H9 (cell line): ENCODE measurements at regions not wholly inside any gene's neighbourhood (a gene's known extent, or its start where the extent isn't known, plus 50 kb on each side); places are given as distances from the start of the nearest gene placed in this dataset.

Experiments used
- DNase-seq: peaks from one replicate; pipeline ENCODE4 v3.0.0-alpha.2; 2017
- H2AFZ ChIP-seq: one replicate; pipeline ENCODE4 v1.6.1; 2013; ENCODE audit warnings: mild to moderate bottlenecking, low read length, control low read depth, moderate library complexity
- H2AK5ac ChIP-seq: 2 replicates; pipeline ENCODE4 v1.6.1; 2013; ENCODE audit warnings: low read length, control low read depth, mixed read lengths; ENCODE audit not compliant: insufficient read length
- H2BK120ac ChIP-seq: one replicate; pipeline ENCODE4 v1.6.1; 2013; ENCODE audit warnings: low read depth, mild to moderate bottlenecking, low read length, control low read depth, inconsistent platforms; ENCODE audit not compliant: poor library complexity, severe bottlenecking
- H2BK12ac ChIP-seq: 2 replicates; pipeline ENCODE4 v1.6.1; 2013; ENCODE audit warnings: low read length, control low read depth, mixed read lengths, low read depth; ENCODE audit not compliant: insufficient read length
- H2BK15ac ChIP-seq: 2 replicates; pipeline ENCODE4 v1.6.1; 2013; ENCODE audit warnings: low read depth, low read length, control low read depth
- H2BK20ac ChIP-seq: one replicate; pipeline ENCODE4 v1.6.1; 2013; ENCODE audit warnings: low read depth, mild to moderate bottlenecking, low read length, control low read depth, inconsistent platforms; ENCODE audit not compliant: poor library complexity, severe bottlenecking
- H2BK5ac ChIP-seq: 2 replicates; pipeline ENCODE4 v1.6.1; 2013; ENCODE audit warnings: low read length, control low read depth, mixed read lengths; ENCODE audit not compliant: insufficient read length
- H3K14ac ChIP-seq: 2 replicates; pipeline ENCODE4 v1.6.1; 2013; ENCODE audit warnings: low read length, control low read depth; ENCODE audit not compliant: insufficient read depth
- H3K18ac ChIP-seq: 2 replicates; pipeline ENCODE4 v1.6.1; 2013; ENCODE audit warnings: low read depth, mild to moderate bottlenecking, mixed read lengths, low read length, control low read depth; ENCODE audit not compliant: insufficient read length
- H3K23ac ChIP-seq: 2 replicates; pipeline ENCODE4 v1.6.1; 2013; ENCODE audit warnings: low read length, control low read depth, mixed read lengths, low read depth; ENCODE audit not compliant: insufficient read length
- H3K23me2 ChIP-seq: 2 replicates; pipeline ENCODE4 v1.6.1; 2013; ENCODE audit warnings: low read depth, mild to moderate bottlenecking, mixed read lengths, low read length, control low read depth; ENCODE audit not compliant: insufficient read length, poor library complexity, severe bottlenecking
- H3K27ac ChIP-seq: 2 replicates; pipeline ENCODE4 v1.5.1; 2013; ENCODE audit warnings: low read length, control low read depth, mixed read lengths, low read depth; ENCODE audit not compliant: insufficient read length
- H3K27me3 ChIP-seq: 2 replicates; pipeline ENCODE4 v1.6.1; 2013; ENCODE audit warnings: low read length, control low read depth, inconsistent platforms; ENCODE audit not compliant: insufficient read depth
- H3K4ac ChIP-seq: 2 replicates; pipeline ENCODE4 v1.6.1; 2013; ENCODE audit warnings: low read depth, mild to moderate bottlenecking, control low read depth, inconsistent platforms, low read length, moderate library complexity
- H3K4me1 ChIP-seq: 2 replicates; pipeline ENCODE4 v1.6.1; 2013; ENCODE audit warnings: low read length, control low read depth, inconsistent platforms; ENCODE audit not compliant: insufficient read depth
- H3K4me2 ChIP-seq: 2 replicates; pipeline ENCODE4 v1.6.1; 2013; ENCODE audit warnings: low read length, control low read depth, mixed read lengths; ENCODE audit not compliant: insufficient read length, insufficient read depth
- H3K56ac ChIP-seq: 2 replicates; pipeline ENCODE4 v1.6.1; 2013; ENCODE audit warnings: low read depth, mild to moderate bottlenecking, mixed read lengths, low read length, control low read depth; ENCODE audit not compliant: insufficient read length
- H3K79me1 ChIP-seq: 2 replicates; pipeline ENCODE4 v1.6.1; 2013; ENCODE audit warnings: low read depth, mild to moderate bottlenecking, moderate library complexity, low read length, control low read depth, inconsistent platforms; ENCODE audit not compliant: insufficient read depth, poor library complexity, severe bottlenecking
- H3K79me2 ChIP-seq: 2 replicates; pipeline ENCODE4 v1.6.1; 2013; ENCODE audit warnings: low read length, control low read depth, inconsistent platforms; ENCODE audit not compliant: insufficient read depth
- H3K9ac ChIP-seq: 2 replicates; pipeline ENCODE4 v1.6.1; 2013; ENCODE audit warnings: low read length, control low read depth, mixed read lengths; ENCODE audit not compliant: insufficient read length; ENCODE audit errors: extremely low read depth
- H3K9me3 ChIP-seq: one replicate; pipeline ENCODE4 v1.6.1; 2013; ENCODE audit warnings: low read depth, low read length, inconsistent platforms; ENCODE audit not compliant: control insufficient read depth
- H3T11ph ChIP-seq: one replicate; pipeline ENCODE4 v1.6.1; 2013; ENCODE audit warnings: mild to moderate bottlenecking, low read length, control low read depth, inconsistent platforms
- H4K20me1 ChIP-seq: one replicate; pipeline ENCODE4 v1.6.1; 2013; ENCODE audit not compliant: control insufficient read depth, insufficient read length, insufficient read depth
- H4K5ac ChIP-seq: 2 replicates; pipeline ENCODE4 v1.6.1; 2013; ENCODE audit warnings: low read depth, mild to moderate bottlenecking, mixed read lengths, low read length, control low read depth; ENCODE audit not compliant: insufficient read length
- H4K8ac ChIP-seq: replicated peaks from 2 replicates; pipeline ENCODE4 v1.6.1; 2013; ENCODE audit warnings: low read length, control low read depth, mixed read lengths, low read depth; ENCODE audit not compliant: insufficient read length
- H4K91ac ChIP-seq: 2 replicates; pipeline ENCODE4 v1.6.1; 2013; ENCODE audit warnings: low read depth, mild to moderate bottlenecking, moderate library complexity, mixed read lengths, low read length, control low read depth; ENCODE audit not compliant: insufficient read length
- H3K27ac Mint-ChIP-seq, 3 experiments: 2 replicates in 2 of 3; 3 replicates in 1 of 3; pipeline ENCODE4 v1.8.0; 2020 to 2021; ENCODE audit warnings: mixed read lengths in 3 of 3, mild to moderate bottlenecking in 1 of 3, moderate library complexity in 1 of 3
- H3K27me3 Mint-ChIP-seq: 2 replicates; pipeline ENCODE4 v1.8.0; 2021; ENCODE audit warnings: low read depth, mild to moderate bottlenecking, moderate library complexity, mixed read lengths
- H3K36me3 Mint-ChIP-seq, 3 experiments: 2 replicates in 2 of 3; 3 replicates in 1 of 3; pipeline ENCODE4 v1.8.0; 2020 to 2021; ENCODE audit warnings: low read depth in 3 of 3, mixed read lengths in 3 of 3; ENCODE audit not compliant: insufficient read depth in 1 of 3
- H3K4me1 Mint-ChIP-seq, 2 experiments: 2 replicates each; pipeline ENCODE4 v1.8.0; 2020; ENCODE audit warnings: mixed read lengths in 2 of 2
- H3K4me3 Mint-ChIP-seq, 2 experiments: 2 replicates in 1 of 2; 3 replicates in 1 of 2; pipeline ENCODE4 v1.8.0; 2020 to 2021; ENCODE audit warnings: mild to moderate bottlenecking in 2 of 2, mixed read lengths in 2 of 2, moderate library complexity in 1 of 2
- H3K9me3 Mint-ChIP-seq, 2 experiments: 2 replicates in 1 of 2; 3 replicates in 1 of 2; pipeline ENCODE4 v1.8.0; 2020; ENCODE audit warnings: mild to moderate bottlenecking in 2 of 2, mixed read lengths in 2 of 2, moderate library complexity in 1 of 2
- WGBS: extraction: QIAGEN DNeasy Blood & Tissue Kit; methylation state at CpG from one replicate; pipeline ENCODE4 v1.1.7; 2013; ENCODE audit warnings: missing lambda C conversion rate, low lambda C conversion rate, mixed read lengths; ENCODE audit not compliant: insufficient read length; ENCODE audit errors: extremely low coverage; 5-methylcytosine and 5-hydroxymethylcytosine counted together
- TF ChIP-seq, protein P1 (sequence below): fragments of 200-600 bp; sonication (generic); conservative IDR thresholded peaks from 3 replicates; pipeline ENCODE4 v1.8.0; 2021; ENCODE audit warnings: antibody characterized with exemption, mild to moderate bottlenecking

DNA sequence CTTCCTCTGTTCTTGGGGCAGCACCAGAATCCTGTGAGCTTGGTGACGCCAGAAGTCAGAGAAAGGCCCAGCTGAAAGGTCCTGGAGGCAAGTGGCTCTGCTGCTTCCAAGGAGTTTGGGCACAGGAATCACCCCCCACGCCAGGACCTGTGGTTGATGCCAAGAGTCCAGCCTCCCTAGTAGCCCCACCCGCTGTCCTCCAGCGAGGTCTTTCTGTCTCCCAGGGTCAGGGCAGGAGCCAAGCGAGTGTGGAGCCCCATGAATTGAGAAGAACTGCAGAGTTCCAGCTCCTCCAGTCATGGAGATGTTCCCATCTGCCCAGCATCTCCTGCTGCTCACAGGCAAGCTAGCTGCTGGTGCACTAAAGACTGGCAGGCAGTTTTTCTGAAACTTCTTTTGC lies 631.7 kb upstream of the MGMT start:
- Histone ChIP-seq H3K9ac (no peak overlapping the region), H3K4ac (no peak overlapping the region), H3K9me3 (no peaks in the 10 kb centered on the region), H2AFZ (no peak overlapping the region), H2BK20ac (no peak overlapping the region), H3K79me2 (no peaks in the 10 kb centered on the region), H4K5ac (no peak overlapping the region), H4K8ac (no peak overlapping the region), H2BK5ac (no peak overlapping the region), H3K18ac (no peak overlapping the region), H3K79me1 (no peaks in the 10 kb centered on the region), H4K20me1 (no peaks in the 10 kb centered on the region), H3T11ph (no peak overlapping the region), H2BK15ac (no peak overlapping the region), H3K23me2 (no peaks in the 10 kb centered on the region), H3K27ac (no peak overlapping the region), H2AK5ac (no peak overlapping the region), H2BK120ac (no peak overlapping the region), H4K91ac (no peak overlapping the region), H3K27me3 (no peaks in the 10 kb centered on the region), H3K14ac (no peak overlapping the region), H3K23ac (no peak overlapping the region), H3K4me1 (no peaks in the 10 kb centered on the region), H3K56ac (no peak overlapping the region), H3K4me2 (no peak overlapping the region), H2BK12ac (no peak overlapping the region)
- H3K9me3 Mint-ChIP-seq: no peaks in the 10 kb centered on the region
- DNase-seq: no peak
- H3K4me3 Mint-ChIP-seq: no peak overlapping the region
- no peak overlapping the region for H3K27ac Mint-ChIP-seq
- no peaks in the 10 kb centered on the region for H3K36me3 Mint-ChIP-seq
- WGBS: no CpG with 5 or more reads among the region's 5 CpGs
- peaks cover 2% of the 10 kb centered on the region; the same call in 1 of the 2 replicates for H3K27me3 Mint-ChIP-seq
- TF ChIP-seq, protein P1, sequence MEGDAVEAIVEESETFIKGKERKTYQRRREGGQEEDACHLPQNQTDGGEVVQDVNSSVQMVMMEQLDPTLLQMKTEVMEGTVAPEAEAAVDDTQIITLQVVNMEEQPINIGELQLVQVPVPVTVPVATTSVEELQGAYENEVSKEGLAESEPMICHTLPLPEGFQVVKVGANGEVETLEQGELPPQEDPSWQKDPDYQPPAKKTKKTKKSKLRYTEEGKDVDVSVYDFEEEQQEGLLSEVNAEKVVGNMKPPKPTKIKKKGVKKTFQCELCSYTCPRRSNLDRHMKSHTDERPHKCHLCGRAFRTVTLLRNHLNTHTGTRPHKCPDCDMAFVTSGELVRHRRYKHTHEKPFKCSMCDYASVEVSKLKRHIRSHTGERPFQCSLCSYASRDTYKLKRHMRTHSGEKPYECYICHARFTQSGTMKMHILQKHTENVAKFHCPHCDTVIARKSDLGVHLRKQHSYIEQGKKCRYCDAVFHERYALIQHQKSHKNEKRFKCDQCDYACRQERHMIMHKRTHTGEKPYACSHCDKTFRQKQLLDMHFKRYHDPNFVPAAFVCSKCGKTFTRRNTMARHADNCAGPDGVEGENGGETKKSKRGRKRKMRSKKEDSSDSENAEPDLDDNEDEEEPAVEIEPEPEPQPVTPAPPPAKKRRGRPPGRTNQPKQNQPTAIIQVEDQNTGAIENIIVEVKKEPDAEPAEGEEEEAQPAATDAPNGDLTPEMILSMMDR: no peak
- H3K4me1 Mint-ChIP-seq: peaks cover 0 to 2% of the 10 kb centered on the region in 2 experiments; a peak in 1 of 4 replicates
